AG09319 (cell line): ENCODE measurements at regions not wholly inside any gene's neighbourhood (a gene's known extent, or its start where the extent isn't known, plus 50 kb on each side); places are given as distances from the start of the nearest gene placed in this dataset.

Experiments used
- DNase-seq: peaks from one replicate; pipeline ENCODE4 v3.0.0-alpha.2; 2010; ENCODE audit warnings: low read depth; ENCODE audit errors: extremely low read depth
- TF ChIP-seq, protein P1 (sequence below): IDR thresholded peaks from 2 replicates; pipeline ENCODE4 v1.5.1; 2011; ENCODE audit warnings: low read depth, mild to moderate bottlenecking, inconsistent platforms, low read length, moderate library complexity

- TF ChIP-seq, protein P1, sequence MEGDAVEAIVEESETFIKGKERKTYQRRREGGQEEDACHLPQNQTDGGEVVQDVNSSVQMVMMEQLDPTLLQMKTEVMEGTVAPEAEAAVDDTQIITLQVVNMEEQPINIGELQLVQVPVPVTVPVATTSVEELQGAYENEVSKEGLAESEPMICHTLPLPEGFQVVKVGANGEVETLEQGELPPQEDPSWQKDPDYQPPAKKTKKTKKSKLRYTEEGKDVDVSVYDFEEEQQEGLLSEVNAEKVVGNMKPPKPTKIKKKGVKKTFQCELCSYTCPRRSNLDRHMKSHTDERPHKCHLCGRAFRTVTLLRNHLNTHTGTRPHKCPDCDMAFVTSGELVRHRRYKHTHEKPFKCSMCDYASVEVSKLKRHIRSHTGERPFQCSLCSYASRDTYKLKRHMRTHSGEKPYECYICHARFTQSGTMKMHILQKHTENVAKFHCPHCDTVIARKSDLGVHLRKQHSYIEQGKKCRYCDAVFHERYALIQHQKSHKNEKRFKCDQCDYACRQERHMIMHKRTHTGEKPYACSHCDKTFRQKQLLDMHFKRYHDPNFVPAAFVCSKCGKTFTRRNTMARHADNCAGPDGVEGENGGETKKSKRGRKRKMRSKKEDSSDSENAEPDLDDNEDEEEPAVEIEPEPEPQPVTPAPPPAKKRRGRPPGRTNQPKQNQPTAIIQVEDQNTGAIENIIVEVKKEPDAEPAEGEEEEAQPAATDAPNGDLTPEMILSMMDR: no peak
- DNase-seq: no peak
Observed at GRCh38 chr6:140138311-140139010, 764.0 kb upstream of the CITED2 start.

GRCh38 chr6:140134224-140134623, 759.8 kb upstream of the CITED2 start:
- DNase-seq: no peak
- TF ChIP-seq, protein P1: no peak

- DNase-seq: no peak
- TF ChIP-seq, protein P1: no peak
Observed at GRCh38 chr6:140130074-140130473, 755.6 kb upstream of the CITED2 start.

DNA sequence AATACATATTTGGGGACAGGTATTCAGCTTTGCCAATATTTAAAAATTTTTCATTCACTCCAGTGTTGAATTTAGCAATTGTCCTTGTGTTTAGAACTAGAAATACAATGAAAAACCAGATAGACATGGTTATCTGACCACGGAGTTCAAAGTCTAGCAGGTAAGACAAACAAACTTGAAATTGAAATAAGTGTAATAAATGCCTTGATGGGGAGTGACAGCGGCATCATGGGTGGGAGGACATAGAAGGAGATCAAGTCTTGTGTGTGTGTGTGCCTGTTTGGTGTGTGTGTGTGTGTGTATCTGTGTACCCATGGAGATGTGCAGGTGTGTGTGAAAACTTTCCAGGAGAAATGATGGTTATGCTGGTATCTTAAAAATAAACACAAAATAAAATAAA, 750.0 kb upstream of the CITED2 start:
- DNase-seq: no peak
- TF ChIP-seq, protein P1: no peak

- TF ChIP-seq, protein P1: no peak
- DNase-seq: no peak
Observed at GRCh38 chr6:140108167-140108566, 733.7 kb upstream of the CITED2 start.

DNA sequence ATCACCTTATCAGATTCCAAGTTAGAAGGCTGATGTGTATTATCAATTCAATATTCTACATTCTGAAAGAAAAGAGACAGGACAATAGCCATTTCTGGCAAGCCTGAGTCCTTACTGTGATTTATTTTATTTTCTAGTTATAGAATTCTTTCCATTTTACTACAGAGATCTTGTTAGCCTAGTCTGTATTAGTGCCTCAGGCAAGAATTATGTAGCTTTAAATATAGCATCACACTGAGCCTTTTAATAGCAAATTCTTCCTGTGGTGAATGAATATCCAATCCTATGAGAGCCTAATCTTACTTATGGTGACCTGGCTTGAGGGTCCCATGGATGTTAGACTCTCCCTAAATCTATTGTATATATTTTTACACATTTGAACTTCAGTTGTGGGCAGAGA, 732.8 kb upstream of the CITED2 start:
- DNase-seq: no peak
- TF ChIP-seq, protein P1: no peak

DNA sequence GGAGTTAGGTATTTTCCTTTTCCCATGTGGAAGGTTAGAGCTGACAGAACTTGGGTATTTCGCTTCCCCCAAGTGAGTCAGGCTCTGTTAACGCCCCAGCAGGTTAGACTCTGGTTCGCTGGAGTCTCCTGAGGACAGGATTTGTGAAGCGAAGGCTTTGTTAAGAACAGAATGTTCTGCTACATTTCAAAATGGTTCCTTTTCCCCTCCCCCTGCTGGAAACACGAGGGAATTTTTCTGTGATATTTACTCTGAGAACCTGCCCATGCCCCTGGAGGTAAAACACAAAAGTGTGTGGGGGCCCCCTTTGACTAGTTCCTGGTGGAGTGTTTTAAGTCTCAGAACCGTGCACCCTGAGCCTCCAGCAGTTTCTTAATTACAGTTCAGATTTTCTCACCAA, 731.4 kb upstream of the CITED2 start:
- DNase-seq: no peak
- TF ChIP-seq, protein P1: no peak; the same call in none of the 2 replicates
